DND-41 (cell line): ENCODE measurements at regions not wholly inside any gene's neighbourhood (a gene's known extent, or its start where the extent isn't known, plus 50 kb on each side); places are given as distances from the start of the nearest gene placed in this dataset.

ENCODE experiments used
- EZH2 ChIP-seq: IDR thresholded peaks from 3 replicates; pipeline ENCODE4 v1.6.1; 2012; ENCODE audit warnings: borderline replicate concordance, low read depth, mild to moderate bottlenecking, moderate library complexity, low read length, inconsistent platforms; ENCODE audit not compliant: severe bottlenecking
- TF ChIP-seq, protein P1 (sequence below): IDR thresholded peaks from 2 replicates; pipeline ENCODE4 v1.5.1; 2012; ENCODE audit warnings: borderline replicate concordance, low read length, moderate library complexity, mild to moderate bottlenecking; ENCODE audit not compliant: poor library complexity, severe bottlenecking; ENCODE audit errors: extremely low read depth

- TF ChIP-seq, protein P1, sequence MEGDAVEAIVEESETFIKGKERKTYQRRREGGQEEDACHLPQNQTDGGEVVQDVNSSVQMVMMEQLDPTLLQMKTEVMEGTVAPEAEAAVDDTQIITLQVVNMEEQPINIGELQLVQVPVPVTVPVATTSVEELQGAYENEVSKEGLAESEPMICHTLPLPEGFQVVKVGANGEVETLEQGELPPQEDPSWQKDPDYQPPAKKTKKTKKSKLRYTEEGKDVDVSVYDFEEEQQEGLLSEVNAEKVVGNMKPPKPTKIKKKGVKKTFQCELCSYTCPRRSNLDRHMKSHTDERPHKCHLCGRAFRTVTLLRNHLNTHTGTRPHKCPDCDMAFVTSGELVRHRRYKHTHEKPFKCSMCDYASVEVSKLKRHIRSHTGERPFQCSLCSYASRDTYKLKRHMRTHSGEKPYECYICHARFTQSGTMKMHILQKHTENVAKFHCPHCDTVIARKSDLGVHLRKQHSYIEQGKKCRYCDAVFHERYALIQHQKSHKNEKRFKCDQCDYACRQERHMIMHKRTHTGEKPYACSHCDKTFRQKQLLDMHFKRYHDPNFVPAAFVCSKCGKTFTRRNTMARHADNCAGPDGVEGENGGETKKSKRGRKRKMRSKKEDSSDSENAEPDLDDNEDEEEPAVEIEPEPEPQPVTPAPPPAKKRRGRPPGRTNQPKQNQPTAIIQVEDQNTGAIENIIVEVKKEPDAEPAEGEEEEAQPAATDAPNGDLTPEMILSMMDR = no peak
- no peak for TF ChIP-seq EZH2
Measured at GRCh38 chr2:221641181-221641871, 69.2 kb upstream of the EPHA4 start.
